MM.1S (cell line): ENCODE measurements at regions not wholly inside any gene's neighbourhood (a gene's known extent, or its start where the extent isn't known, plus 50 kb on each side); places are given as distances from the start of the nearest gene placed in this dataset.
"Not testable (repeated sequence)": the region's sequence is repeated elsewhere in the genome, so short reads cannot be mapped to it uniquely, and the experiment has no call there.

Experiments
- DNase-seq: peaks from one replicate; pipeline ENCODE4 v3.0.0-alpha.2; 2015
- H2AFZ ChIP-seq: fragments of 300-600 bp; sonication (generic); 2 replicates; pipeline ENCODE4 v1.6.0; 2016; ENCODE audit warnings: antibody characterized with exemption, low read length
- H3F3A ChIP-seq: fragments of 300-600 bp; sonication (generic); 2 replicates; pipeline ENCODE4 v1.6.1; 2016; ENCODE audit warnings: mild to moderate bottlenecking, antibody characterized with exemption, low read length, moderate library complexity, mixed read lengths; ENCODE audit not compliant: insufficient read depth
- H3K27ac ChIP-seq: fragments of 300-600 bp; sonication (generic); 2 replicates; pipeline ENCODE4 v1.5.1; 2016; ENCODE audit warnings: mild to moderate bottlenecking, low read length
- H3K27me3 ChIP-seq: fragments of 300-600 bp; sonication (generic); replicated peaks from 2 replicates; pipeline ENCODE4 v1.6.0; 2016; ENCODE audit warnings: low read length; ENCODE audit not compliant: insufficient read depth
- H3K36me3 ChIP-seq: fragments of 300-600 bp; sonication (generic); replicated peaks from 2 replicates; pipeline ENCODE4 v1.6.1; 2016; ENCODE audit warnings: mild to moderate bottlenecking, low read length, mixed read lengths; ENCODE audit not compliant: insufficient read depth
- H3K4me1 ChIP-seq: fragments of 300-600 bp; sonication (generic); 2 replicates; pipeline ENCODE4 v1.6.1; 2016; ENCODE audit warnings: low read length, mixed read lengths
- H3K4me2 ChIP-seq: fragments of 300-600 bp; sonication (generic); 2 replicates; pipeline ENCODE4 v1.6.0; 2016; ENCODE audit warnings: low read depth, low read length
- H3K4me3 ChIP-seq: fragments of 300-600 bp; sonication (generic); 2 replicates; pipeline ENCODE4 v1.5.1; 2016; ENCODE audit warnings: low read length, mixed read lengths
- H3K79me2 ChIP-seq: fragments of 300-600 bp; sonication (generic); 2 replicates; pipeline ENCODE4 v1.6.1; 2016; ENCODE audit warnings: mixed run types, low read length, mixed read lengths
- H3K9ac ChIP-seq: fragments of 300-600 bp; sonication (generic); 2 replicates; pipeline ENCODE4 v1.6.1; 2016; ENCODE audit warnings: low read length, mixed read lengths
- H3K9me2 ChIP-seq: fragments of 300-600 bp; sonication (generic); replicated peaks from 2 replicates; pipeline ENCODE4 v1.6.1; 2016; ENCODE audit warnings: mild to moderate bottlenecking, low read length, mixed read lengths; ENCODE audit not compliant: insufficient read depth
- H3K9me3 ChIP-seq: fragments of 300-600 bp; sonication (generic); replicated peaks from 2 replicates; pipeline ENCODE4 v1.6.1; 2016; ENCODE audit warnings: mild to moderate bottlenecking, low read length, mixed read lengths; ENCODE audit not compliant: insufficient read depth
- H4K20me1 ChIP-seq: fragments of 300-600 bp; sonication (generic); 2 replicates; pipeline ENCODE4 v1.6.1; 2016; ENCODE audit warnings: mild to moderate bottlenecking, low read length, moderate library complexity, mixed read lengths; ENCODE audit not compliant: insufficient read depth
- CTCF ChIP-seq: fragments of 300-600 bp; sonication (generic); IDR thresholded peaks from 2 replicates; pipeline ENCODE4 v1.5.1; 2016; ENCODE audit warnings: antibody characterized with exemption, low read length, mixed read lengths
- EZH2 ChIP-seq: fragments of 300-600 bp; sonication (generic); optimal IDR thresholded peaks from 2 replicates; pipeline ENCODE3; 2017; ENCODE audit warnings: low read depth, mild to moderate bottlenecking, antibody characterized with exemption, low read length, mixed read lengths
- EZH2phosphoT487 ChIP-seq: fragments of 300-600 bp; sonication (generic); IDR thresholded peaks from 2 replicates; pipeline ENCODE4 v1.6.1; 2018; ENCODE audit warnings: antibody characterized with exemption, low read length

- Histone ChIP-seq H3K9me2 (no peaks in the 10 kb centered on the region), H3K36me3 (no peaks in the 10 kb centered on the region), H2AFZ (no peak overlapping the region), H3K4me2 (no peak overlapping the region), H3K27me3 (no peaks in the 10 kb centered on the region), H3K79me2 (no peaks in the 10 kb centered on the region), H3K27ac (no peak overlapping the region), H3K4me1 (no peaks in the 10 kb centered on the region), H4K20me1 (no peaks in the 10 kb centered on the region), H3F3A (no peaks in the 10 kb centered on the region), H3K9ac (no peak overlapping the region), H3K4me3 (no peak overlapping the region), H3K9me3 (no peaks in the 10 kb centered on the region)
- TF ChIP-seq EZH2 (no peak), CTCF (no peak), EZH2phosphoT487 (no peak)
- no peak for DNase-seq
These were observed 274.9 kb downstream of the RRAGC start for GRCh38 chr1:38584448-38585355.

- not testable (repeated sequence) for H3K27ac ChIP-seq, H4K20me1 ChIP-seq, H3K4me1 ChIP-seq, DNase-seq, H3K4me2 ChIP-seq, H3K27me3 ChIP-seq, H3F3A ChIP-seq, H3K9me3 ChIP-seq, H3K79me2 ChIP-seq, H3K4me3 ChIP-seq, H2AFZ ChIP-seq, H3K9ac ChIP-seq, H3K9me2 ChIP-seq, H3K36me3 ChIP-seq
These were observed 276.3 kb downstream of the RRAGC start for GRCh38 chr1:38583287-38583686.

- no peaks in the 10 kb centered on the region for H3K9me3 ChIP-seq
- no peak overlapping the region for H2AFZ ChIP-seq
- H3K9ac ChIP-seq = no peak overlapping the region
- no peaks in the 10 kb centered on the region for H3K4me1 ChIP-seq
- H3K27me3 ChIP-seq = no peaks in the 10 kb centered on the region
- no peak overlapping the region for H3K27ac ChIP-seq
- H3K4me2 ChIP-seq = no peak overlapping the region
- H3K9me2 ChIP-seq = no peaks in the 10 kb centered on the region
- TF ChIP-seq EZH2 = no peak
- no peak for TF ChIP-seq EZH2phosphoT487
- TF ChIP-seq CTCF = no peak
- H3K4me3 ChIP-seq = no peak overlapping the region
- H3K79me2 ChIP-seq = no peaks in the 10 kb centered on the region
- H4K20me1 ChIP-seq = no peaks in the 10 kb centered on the region
- H3K36me3 ChIP-seq = no peaks in the 10 kb centered on the region
- DNase-seq = no peak
- H3F3A ChIP-seq = no peaks in the 10 kb centered on the region
These were observed 278.2 kb downstream of the RRAGC start for GRCh38 chr1:38581396-38581795.

GRCh38 chr1:38580594-38580993 is 279.0 kb downstream of the RRAGC start:
- H3K36me3 ChIP-seq = no peaks in the 10 kb centered on the region
- TF ChIP-seq EZH2 (no peak), CTCF (no peak), EZH2phosphoT487 (no peak)

More at GRCh38 chr1:38580594-38580993, 279.0 kb downstream of the RRAGC start:
- Histone ChIP-seq H3F3A (no peaks in the 10 kb centered on the region), H4K20me1 (no peaks in the 10 kb centered on the region), H3K9me2 (no peaks in the 10 kb centered on the region), H3K4me2 (no peak overlapping the region), H3K9me3 (no peaks in the 10 kb centered on the region), H3K27ac (no peak overlapping the region), H3K9ac (no peak overlapping the region), H3K27me3 (no peaks in the 10 kb centered on the region), H3K4me1 (no peaks in the 10 kb centered on the region), H3K4me3 (no peak overlapping the region), H3K79me2 (no peaks in the 10 kb centered on the region), H2AFZ (no peak overlapping the region)
- DNase-seq = no peak
